Skeletal muscle cell (primary cell): ENCODE measurements at regions not wholly inside any gene's neighbourhood (a gene's known extent, or its start where the extent isn't known, plus 50 kb on each side); places are given as distances from the start of the nearest gene placed in this dataset.
A peak's percentile ranks its signal among the peaks of the same experiment; 100 is the strongest.

ENCODE experiments used
- DNase-seq: peaks from one replicate; pipeline ENCODE4 v3.0.0-alpha.2; 2010; ENCODE audit warnings: low read depth
- H3K4me3 ChIP-seq: 2 replicates; pipeline ENCODE4 v1.5.1; 2011; ENCODE audit warnings: low read depth, mild to moderate bottlenecking, control low read depth, low read length, moderate library complexity

DNA sequence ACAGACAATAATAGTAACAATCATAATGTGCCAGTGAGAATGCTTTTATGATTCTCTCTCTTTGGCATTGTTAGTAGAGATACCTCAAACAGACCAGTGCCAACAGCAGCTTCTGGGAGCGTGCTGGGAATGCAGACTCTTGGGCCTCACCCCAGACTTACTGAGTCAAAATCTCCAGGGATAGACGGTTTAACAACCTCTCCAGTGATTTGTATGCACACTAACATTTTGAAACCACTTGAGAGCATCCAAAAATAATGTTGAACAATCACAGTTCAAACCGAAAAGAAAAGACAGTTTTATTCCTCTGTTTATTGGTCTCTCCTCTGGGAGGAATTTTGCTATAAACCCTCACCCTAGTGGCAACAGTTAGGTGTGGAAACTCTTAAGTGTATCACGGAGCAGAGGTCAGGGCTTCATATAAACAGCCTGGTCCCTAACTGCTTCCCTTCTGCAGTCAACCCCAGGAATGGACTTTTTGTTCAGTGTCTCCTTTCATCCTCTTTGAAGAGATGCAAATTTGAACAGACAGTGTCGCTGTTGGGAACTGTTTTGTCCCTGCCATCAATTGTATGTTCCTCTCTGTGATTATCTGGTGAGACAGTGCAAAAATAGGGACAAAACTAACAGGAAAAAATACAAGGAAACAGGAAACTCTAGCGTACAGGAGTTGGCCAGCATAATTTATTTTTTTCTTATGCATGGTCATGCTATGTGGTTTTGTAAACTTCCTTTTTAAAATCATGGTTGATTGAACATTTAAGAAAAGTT lies 162.4 kb upstream of the BTBD3 start:
- no peak overlapping the region for H3K4me3 ChIP-seq
- peak; percentile 8 for DNase-seq

DNA sequence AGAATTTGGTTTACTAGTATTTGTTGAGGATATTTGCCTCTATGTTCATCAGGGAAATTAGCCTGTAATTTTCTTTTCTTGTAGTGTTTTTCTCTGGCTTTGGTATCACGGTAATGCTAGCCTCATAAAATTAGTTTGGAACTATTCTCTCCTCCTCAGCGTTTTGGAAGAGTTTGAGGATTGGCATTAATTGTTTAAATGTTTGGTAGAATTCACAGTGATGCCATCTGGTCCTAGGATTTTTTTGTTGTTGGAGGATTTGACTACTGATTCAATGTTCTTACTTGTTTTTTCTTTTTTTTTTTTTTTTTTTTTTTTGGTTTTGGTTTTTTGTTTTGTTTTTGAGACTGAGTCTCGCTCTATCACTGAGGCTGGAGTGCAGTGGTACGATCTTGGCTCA lies 156.2 kb upstream of the BTBD3 start:
- no peak for DNase-seq
- no peak overlapping the region for H3K4me3 ChIP-seq

DNA sequence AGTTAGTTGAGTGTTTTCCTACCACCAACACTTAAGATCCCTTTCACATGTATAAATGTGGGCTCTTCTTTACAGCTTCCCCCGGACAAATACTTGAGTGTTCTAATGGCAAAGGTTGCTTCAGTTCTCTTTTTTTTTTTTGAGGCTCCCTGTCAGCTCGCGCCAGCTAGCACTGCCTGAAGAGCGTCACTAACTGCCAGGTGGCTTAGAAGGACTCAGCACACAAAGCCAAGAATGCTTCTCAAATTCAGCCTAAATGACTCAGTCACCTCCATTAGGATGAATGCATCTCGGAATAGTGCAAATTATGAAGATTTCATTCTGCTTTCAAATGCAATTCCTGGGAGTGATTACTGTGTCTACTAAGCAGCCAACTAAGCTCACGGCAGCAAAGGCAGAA lies 150.7 kb upstream of the BTBD3 start:
- H3K4me3 ChIP-seq = no peak overlapping the region
- DNase-seq = peak; percentile 11

DNA sequence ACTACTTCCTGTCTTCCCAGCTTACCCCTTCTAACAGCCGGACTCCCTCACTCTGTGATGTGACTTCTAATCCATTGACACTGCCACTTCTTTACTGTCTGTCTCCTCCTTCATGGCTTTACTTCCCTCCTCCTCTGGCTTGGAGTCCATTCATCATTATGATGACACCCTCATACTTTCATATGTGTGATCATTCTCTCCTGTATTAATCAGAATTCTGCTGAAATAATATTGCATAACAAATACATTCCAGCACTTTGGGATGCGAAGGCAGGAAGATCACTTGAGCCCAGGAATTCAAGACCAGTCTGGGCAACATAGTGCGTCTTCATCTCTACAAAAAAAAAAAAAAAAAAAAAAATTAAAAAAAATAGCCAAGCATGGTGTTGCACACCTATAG lies 147.9 kb upstream of the BTBD3 start:
- H3K4me3 ChIP-seq = no peak overlapping the region
- no peak for DNase-seq

DNA sequence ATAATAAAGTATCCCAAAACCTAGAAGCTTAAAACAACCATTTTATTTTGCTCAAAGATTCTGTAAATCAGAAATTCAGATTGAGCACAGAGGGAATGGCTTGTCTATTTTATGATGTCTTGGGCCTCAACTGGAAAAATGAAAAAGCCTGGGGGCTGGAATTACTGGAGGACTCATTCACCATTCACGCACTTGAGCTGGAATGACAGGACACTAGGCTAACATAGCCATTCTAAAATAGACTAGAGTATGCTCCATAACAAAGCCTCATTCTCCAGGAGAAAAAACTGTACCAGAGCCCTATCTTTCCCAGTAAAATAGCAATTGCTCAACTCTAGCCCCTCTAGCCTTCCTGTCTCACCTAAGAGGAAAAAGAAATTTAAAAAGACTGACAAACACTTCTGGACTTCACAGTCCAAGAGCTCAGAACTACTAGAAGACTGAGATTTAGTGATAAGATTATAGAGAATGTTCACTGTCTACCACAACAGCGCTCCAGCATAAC lies 145.4 kb upstream of the BTBD3 start:
- DNase-seq = no peak
- H3K4me3 ChIP-seq = no peak overlapping the region

DNA sequence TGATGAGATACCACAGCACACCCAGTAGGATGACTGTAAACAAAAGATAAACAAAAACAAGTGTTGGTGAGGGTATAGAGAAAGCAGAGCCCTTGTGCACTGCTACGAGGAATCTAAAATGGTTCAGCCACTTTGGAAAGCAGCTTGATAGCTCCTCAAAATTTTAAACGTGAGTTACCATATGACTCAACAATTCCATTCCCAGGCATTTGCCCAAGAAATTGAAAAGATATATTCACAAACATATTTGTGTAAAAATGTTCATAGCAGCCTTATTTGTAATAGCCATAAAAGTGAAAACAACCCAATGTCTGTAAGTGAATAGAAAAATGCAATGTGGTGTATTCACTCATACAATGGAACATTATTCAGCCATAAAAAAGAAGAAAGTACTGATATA lies 141.0 kb upstream of the BTBD3 start:
- H3K4me3 ChIP-seq = no peak overlapping the region

DNA sequence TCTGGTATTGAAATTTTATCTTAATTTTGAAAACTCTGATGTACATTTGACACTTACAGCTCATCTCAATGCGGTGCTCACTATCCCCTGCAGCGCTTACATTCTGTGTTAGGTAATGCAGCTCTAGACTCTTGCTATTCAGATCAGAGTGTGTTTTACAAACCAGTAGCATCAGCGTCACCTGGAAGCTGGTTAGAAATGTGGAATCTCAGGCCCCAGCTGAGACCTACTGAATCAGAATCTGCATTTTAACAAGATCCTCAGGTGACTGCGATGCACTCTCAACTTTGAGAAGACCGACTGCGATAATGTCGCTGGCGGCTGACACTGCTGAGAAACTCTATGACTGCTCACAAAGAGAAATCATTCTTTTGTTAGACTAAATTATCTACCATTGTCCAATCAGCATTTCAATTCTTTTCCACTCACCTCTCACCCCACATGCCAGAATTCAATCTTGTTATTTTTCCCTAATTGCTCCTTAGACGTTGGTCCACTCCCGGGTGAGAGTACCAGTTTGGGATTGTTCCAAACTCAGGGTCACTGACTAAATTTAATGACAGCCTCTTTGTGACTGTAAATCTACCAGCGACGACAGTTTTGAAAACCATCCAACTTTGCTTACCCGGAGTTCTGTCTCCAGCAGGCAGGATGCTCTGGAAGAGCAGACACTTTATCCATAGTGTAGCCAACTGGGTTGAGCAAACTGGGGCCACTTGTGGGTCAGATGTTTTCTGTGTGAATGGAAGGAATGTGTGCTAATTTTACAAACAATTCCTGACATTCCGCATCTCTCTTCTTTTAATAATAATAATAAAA lies 140.1 kb upstream of the BTBD3 start:
- DNase-seq = no peak
- no peak overlapping the region for H3K4me3 ChIP-seq

More for the DNA sequence above, 141.0 kb upstream of the BTBD3 start:
- no peak for DNase-seq

DNA sequence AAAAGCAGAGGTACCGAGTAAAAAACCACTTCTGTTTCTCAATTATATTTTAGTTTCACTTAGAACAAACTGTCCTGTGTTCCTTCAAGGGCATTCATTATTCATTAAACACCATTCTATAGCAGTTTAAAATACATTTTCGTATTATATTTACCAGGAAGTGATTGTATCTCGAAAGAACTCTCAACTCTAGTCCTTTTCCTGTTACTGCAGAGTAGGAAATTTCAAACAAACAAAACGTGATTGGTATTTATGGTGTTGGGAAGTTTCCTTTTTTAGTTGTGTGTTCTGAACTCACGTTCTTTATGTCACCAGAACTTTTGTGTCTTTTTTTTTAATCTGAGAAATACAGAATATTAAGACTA lies 139.5 kb upstream of the BTBD3 start:
- H3K4me3 ChIP-seq = no peak overlapping the region
- DNase-seq = no peak

DNA sequence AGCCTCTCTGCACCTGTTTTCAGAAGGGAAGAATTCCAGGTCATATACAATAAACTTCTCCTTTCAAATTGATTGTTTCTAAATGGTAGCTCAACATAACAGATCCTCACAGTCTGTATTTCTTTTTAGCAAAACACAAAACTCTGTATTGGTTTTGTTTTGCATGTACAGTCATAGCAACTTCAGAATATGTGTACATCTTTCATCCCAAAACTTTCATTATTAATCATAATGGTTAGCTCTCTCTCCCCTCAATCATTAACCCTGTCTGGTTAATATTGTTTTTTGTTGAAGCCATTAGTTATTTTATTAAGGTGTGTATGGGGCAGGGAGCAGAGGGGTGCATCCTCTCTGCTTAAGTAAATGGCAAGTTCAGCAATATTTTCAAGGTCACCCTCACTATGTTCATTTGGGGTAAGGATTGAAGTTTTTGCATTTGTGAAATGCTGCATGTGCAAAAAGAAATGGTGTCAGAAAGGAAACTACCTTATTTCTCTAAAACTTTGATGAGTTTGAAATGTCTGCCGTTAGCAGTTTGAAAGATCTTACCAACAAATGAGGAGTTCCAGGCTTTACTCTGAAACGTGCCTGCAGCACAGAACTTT lies 136.8 kb upstream of the BTBD3 start:
- H3K4me3 ChIP-seq = no peak overlapping the region
- no peak for DNase-seq

DNA sequence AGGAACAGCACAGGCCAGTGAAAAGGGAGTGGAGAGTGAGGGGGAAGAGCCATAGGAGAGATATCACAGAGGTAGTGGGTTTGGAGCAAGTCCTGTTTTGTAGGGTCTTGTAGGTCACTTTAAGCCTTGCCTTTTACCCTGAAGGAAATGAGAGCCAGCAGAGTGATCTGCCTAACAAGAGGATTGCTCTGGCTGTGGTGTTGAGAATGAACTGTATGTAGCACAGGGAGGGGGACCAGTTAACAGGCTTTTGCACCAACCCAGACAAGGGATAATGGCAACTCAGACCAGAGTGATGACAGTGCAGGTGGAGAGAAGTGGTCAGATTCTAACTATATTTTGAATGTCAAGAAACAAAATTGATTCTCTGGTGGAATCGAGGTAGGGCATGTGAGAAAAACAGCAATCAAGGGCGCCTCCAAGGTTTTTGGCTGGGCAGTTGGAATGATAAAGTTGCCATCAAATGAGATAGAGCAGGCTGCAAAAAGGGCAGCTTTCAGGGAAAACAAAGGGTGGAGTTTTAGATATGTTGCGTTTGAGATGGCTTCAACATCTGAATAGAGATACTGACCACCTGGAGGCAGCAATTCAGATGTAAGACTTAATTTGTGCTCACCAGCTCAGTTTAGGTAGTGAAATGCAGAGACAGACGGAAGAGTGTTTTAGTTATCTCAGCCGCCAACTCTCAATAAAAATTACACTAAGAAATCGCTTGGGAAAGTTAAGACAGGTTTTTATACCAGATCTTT lies 134.4 kb upstream of the BTBD3 start:
- no peak for DNase-seq

DNA sequence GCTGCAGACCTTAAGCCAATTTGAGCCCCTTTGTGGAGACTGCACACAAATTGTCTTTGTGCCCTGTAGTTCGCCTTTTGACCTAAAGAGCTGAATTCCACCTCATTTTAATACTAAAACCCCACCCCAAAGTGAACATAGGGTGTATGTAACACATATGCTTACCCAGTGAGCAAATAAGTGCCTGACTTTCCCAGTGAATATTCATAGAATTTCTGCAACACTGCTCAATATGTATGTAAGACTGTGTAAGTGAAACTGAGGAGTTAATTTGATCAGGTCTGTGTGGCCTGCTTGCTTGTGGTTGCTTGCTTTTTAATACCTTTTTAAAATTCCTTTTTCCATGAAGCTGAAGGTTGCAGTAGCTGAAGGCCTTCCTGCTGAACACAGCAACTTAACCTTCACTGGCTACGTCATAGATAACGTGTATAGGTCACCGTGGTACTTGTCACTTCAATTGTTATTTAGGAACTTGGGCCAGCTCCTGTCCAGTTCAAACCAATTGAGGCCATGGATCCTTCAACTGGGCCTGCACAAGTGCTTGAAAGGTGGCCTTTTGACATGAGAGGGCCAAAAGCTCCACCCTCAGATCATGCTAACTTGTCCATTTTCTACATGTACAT lies 131.7 kb upstream of the BTBD3 start:
- no peak for DNase-seq
- no peak overlapping the region for H3K4me3 ChIP-seq

More for the DNA sequence above, 134.4 kb upstream of the BTBD3 start:
- H3K4me3 ChIP-seq = no peak overlapping the region

DNA sequence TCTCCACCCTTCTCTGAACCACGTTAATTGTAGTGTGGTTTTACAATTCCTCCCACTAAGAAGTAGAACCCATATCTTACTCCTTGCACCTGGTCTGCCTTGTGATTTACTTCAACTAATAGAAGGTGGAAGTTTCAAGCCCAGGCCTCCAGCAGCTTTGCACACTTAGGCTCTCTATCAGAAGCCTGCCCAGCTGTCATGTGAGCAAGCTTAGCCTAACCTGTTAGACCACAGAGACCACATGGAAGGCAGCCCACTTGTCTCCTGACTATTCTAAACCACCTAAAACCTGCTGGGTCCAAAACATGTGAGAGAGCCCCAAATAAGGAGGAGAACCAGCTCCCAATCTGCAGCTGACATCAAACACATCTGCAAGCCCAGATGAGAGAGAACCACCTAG lies 127.6 kb upstream of the BTBD3 start:
- DNase-seq = no peak
- H3K4me3 ChIP-seq = no peak overlapping the region

DNA sequence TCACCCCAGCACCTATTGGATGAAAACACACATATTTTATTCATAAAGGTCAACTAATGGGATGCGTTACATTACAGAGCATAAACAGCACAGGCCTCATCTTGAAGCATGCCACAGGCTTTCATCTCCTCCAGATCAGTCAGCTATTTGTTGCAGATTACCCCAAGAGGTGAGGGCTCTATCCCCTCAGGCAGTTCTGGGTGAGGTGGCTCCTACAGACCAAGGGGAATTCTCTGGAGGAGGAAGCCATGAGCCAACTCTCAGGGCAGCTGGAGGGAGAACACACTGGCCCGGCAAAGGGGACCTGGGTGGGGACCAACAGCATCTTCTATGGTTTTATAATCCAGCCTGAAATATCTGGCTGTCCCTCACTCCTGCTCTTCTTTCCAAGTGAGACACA lies 126.4 kb upstream of the BTBD3 start:
- no peak for DNase-seq
- H3K4me3 ChIP-seq = no peak overlapping the region

DNA sequence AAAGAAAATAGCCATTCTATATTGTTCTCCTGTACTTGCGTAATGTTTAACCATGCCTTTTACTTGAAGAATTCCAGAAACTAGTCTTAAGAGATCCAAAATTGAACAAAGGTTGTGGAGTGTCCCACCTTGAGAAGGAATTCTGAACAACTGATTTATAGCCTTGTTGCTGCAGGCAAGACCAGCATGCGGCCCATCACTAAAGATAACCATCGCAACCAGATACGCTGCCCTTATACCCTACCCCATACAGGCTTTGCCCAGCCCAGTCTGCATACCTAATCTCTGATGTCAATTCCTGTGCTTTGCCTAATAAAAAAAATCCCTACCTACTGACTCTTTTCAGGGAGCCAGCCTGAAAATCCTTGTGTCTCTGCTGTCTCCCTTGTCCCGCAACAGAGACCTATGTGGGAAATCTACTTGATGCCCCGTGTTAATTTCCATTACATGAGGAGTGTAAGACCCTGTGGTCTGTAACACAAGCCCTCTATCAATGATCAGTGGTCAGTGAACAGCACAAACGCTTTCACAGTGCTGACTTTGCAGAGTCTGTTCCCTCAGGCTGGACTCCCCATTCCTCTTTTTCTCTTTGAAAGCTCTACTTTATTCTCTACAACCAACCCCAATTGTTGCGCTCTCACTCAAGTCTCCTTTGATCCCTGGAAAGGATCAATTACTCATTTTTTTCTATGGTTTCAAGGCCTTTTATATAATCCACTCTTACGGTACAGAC lies 125.7 kb upstream of the BTBD3 start:
- H3K4me3 ChIP-seq = no peak overlapping the region
- DNase-seq = no peak

DNA sequence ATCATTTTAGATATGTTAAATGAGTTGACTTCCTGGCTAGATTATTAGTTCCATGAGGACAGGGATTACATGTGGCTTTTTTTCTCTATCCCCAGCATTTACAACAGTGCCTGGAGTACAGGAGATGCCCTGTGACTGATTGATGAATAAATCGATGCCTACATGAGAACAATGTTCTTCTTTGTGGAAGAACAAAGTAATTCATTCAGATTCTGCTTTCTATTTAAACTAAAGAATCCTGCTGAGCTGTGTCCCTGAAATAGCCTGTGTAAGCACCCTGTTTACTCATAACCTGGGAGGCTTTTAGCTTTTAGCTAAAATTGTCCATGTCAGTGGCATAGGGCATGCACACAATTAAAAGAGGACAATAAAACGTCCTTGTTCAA lies 125.1 kb upstream of the BTBD3 start:
- no peak overlapping the region for H3K4me3 ChIP-seq
- no peak for DNase-seq

DNA sequence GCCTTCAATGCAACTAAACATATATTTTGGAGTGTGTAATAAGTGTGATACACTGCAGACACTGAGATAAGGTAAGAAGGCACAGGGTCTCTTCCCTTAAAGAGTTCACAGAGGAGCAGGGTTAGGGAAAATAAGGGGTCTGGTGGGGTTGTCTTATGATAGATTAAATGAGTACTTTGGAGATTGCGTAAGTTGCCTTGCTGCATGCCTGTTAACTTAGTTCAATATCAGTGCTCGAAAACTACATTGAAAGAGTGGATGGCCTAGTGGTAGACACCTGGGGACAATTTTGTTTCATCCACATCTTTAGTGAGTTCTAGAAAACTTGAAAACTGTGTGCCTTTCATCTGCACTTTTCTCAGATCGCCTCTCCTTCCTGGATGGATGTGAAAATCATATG lies 123.2 kb upstream of the BTBD3 start:
- H3K4me3 ChIP-seq = no peak overlapping the region
- DNase-seq = no peak

DNA sequence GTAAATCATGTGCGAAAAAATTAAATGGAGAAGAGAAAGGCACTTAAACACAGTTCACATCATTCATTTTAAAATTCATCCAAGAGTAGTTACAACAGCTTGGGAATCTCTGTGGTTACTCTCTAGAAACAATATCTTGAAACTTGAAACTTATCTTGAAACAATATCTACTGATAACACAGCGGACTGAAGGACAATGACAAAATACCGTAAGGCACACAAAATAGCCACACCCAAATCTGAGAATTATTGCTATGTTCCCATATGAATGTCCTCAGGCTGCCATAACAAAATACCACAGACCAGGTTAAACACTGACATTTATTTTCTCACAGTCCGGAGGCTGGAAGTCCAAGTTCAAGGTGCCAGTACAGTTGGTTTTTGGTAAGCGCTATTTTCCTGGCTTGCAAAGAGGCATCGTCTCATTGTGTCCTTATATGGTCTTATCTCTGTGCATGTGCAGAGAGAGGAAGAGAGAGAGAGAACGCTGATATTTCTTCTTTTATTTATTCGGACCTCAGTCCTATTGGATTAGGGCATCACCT lies 122.5 kb upstream of the BTBD3 start:
- DNase-seq = no peak
- H3K4me3 ChIP-seq = no peak overlapping the region

DNA sequence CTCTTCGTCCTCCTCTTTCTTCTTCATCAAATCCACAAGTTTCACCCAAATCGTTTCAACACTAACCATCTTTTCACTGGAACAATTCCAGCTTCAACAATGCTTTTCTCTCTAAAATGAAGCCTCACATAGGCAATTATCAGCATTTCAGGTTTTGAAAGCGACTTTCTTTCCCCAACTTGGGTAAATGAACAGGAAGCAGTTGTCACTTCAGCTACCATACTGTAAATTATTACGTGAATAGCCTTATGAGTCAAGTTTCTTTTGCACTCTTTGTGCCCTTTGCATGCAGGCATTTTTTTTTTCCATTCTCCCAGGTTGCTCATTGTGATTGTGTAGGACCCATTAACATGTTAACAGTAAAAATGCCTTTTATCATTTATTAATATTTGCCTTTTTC lies 121.7 kb upstream of the BTBD3 start:
- no peak overlapping the region for H3K4me3 ChIP-seq
- no peak for DNase-seq
